ENCODE measurements at regions not wholly inside any gene's neighbourhood (a gene's known extent, or its start where the extent isn't known, plus 50 kb on each side); places are given as distances from the start of the nearest gene placed in this dataset.

- DNase-seq (ENCODE audit: low spot score in 2 of 2) (no peak), ATAC-seq (no peak)
- no peaks in the 10 kb centered on the region for H3K36me3 Mint-ChIP-seq
- no peak overlapping the region for H3K27ac Mint-ChIP-seq
- H3K9me3 Mint-ChIP-seq: no peaks in the 10 kb centered on the region
Measured at GRCh38 chr20:20872428-20872827, 160.0 kb upstream of the RALGAPA2 start.

- ATAC-seq (no peak), DNase-seq (ENCODE audit: low spot score in 2 of 2) (no peak)
- Mint-ChIP-seq H3K27ac (no peak overlapping the region), H3K36me3 (no peaks in the 10 kb centered on the region), H3K9me3 (no peaks in the 10 kb centered on the region)
Measured at GRCh38 chr20:20869161-20869775, 156.8 kb upstream of the RALGAPA2 start.

- Mint-ChIP-seq H3K9me3 (no peaks in the 10 kb centered on the region), H3K27ac (no peak overlapping the region), H3K36me3 (no peaks in the 10 kb centered on the region)
- ATAC-seq: no peak
- DNase-seq (ENCODE audit: low spot score in 2 of 2): no peak
Measured at GRCh38 chr20:20864351-20865096, 152.1 kb upstream of the RALGAPA2 start.

GRCh38 chr20:20860078-20860806, 147.8 kb upstream of the RALGAPA2 start:
- ATAC-seq (peak; percentile 84 to 87), DNase-seq (ENCODE audit: low spot score in 2 of 2) (peak; percentile 60 to 94)
- no peaks in the 10 kb centered on the region for H3K9me3 Mint-ChIP-seq
- H3K36me3 Mint-ChIP-seq: no peaks in the 10 kb centered on the region
- H3K27ac Mint-ChIP-seq: no peak overlapping the region

- Mint-ChIP-seq H3K36me3 (no peaks in the 10 kb centered on the region), H3K27ac (no peak overlapping the region), H3K9me3 (no peaks in the 10 kb centered on the region)
- no peak for ATAC-seq
- no peak for DNase-seq (ENCODE audit: low spot score in 2 of 2)
Measured at GRCh38 chr20:20859510-20859909, 147.1 kb upstream of the RALGAPA2 start.

- no peaks in the 10 kb centered on the region for H3K9me3 Mint-ChIP-seq
Measured at GRCh38 chr20:20856956-20857355, 144.5 kb upstream of the RALGAPA2 start.

GRCh38 chr20:20856306-20856705, 143.9 kb upstream of the RALGAPA2 start:
- DNase-seq (ENCODE audit: low spot score in 2 of 2) (no peak), ATAC-seq (no peak)
- Mint-ChIP-seq H3K27ac (no peak overlapping the region), H3K9me3 (no peaks in the 10 kb centered on the region), H3K36me3 (no peaks in the 10 kb centered on the region)

More at GRCh38 chr20:20856956-20857355, 144.5 kb upstream of the RALGAPA2 start:
- H3K36me3 Mint-ChIP-seq: no peaks in the 10 kb centered on the region
- H3K27ac Mint-ChIP-seq: no peak overlapping the region
- DNase-seq (ENCODE audit: low spot score in 2 of 2) (no peak), ATAC-seq (no peak)

- DNase-seq (ENCODE audit: low spot score in 2 of 2) (no peak), ATAC-seq (no peak)
- no peaks in the 10 kb centered on the region for H3K36me3 Mint-ChIP-seq
- no peaks in the 10 kb centered on the region for H3K9me3 Mint-ChIP-seq
- H3K27ac Mint-ChIP-seq: no peak overlapping the region
Measured at GRCh38 chr20:20851385-20851784, 138.9 kb upstream of the RALGAPA2 start.

GRCh38 chr20:20850407-20850806, 138.0 kb upstream of the RALGAPA2 start:
- no peak for ATAC-seq
- Mint-ChIP-seq H3K27ac (no peak overlapping the region), H3K9me3 (no peaks in the 10 kb centered on the region), H3K36me3 (no peaks in the 10 kb centered on the region)
- DNase-seq (ENCODE audit: low spot score in 2 of 2): no peak

GRCh38 chr20:20849161-20849560, 136.7 kb upstream of the RALGAPA2 start:
- no peaks in the 10 kb centered on the region for H3K36me3 Mint-ChIP-seq
- no peak for ATAC-seq
- no peaks in the 10 kb centered on the region for H3K9me3 Mint-ChIP-seq
- H3K27ac Mint-ChIP-seq: no peak overlapping the region
- DNase-seq (ENCODE audit: low spot score in 2 of 2): no peak

GRCh38 chr20:20847814-20848213, 135.4 kb upstream of the RALGAPA2 start:
- peak overlapping the region in 1 of 2 donors; percentile 44 for H3K27ac Mint-ChIP-seq
- H3K9me3 Mint-ChIP-seq: no peaks in the 10 kb centered on the region
- H3K36me3 Mint-ChIP-seq: no peaks in the 10 kb centered on the region
- ATAC-seq: no peak
- DNase-seq (ENCODE audit: low spot score in 2 of 2): no peak

GRCh38 chr20:20843982-20844381, 131.5 kb upstream of the RALGAPA2 start:
- no peak for ATAC-seq
- Mint-ChIP-seq H3K9me3 (no peaks in the 10 kb centered on the region), H3K27ac (no peak overlapping the region), H3K36me3 (no peaks in the 10 kb centered on the region)
- no peak for DNase-seq (ENCODE audit: low spot score in 2 of 2)

GRCh38 chr20:20839771-20840170, 127.3 kb upstream of the RALGAPA2 start:
- no peaks in the 10 kb centered on the region for H3K36me3 Mint-ChIP-seq
- ATAC-seq (no peak), DNase-seq (ENCODE audit: low spot score in 2 of 2) (no peak)
- peak overlapping the region in 1 of 2 donors; percentile 29 for H3K27ac Mint-ChIP-seq
- no peaks in the 10 kb centered on the region for H3K9me3 Mint-ChIP-seq

- peak in 1 of 2 donors; percentile 49 for DNase-seq (ENCODE audit: low spot score in 2 of 2)
- ATAC-seq: peak in 1 of 2 donors; percentile 53
- no peak overlapping the region for H3K27ac Mint-ChIP-seq
- no peaks in the 10 kb centered on the region for H3K9me3 Mint-ChIP-seq
- no peaks in the 10 kb centered on the region for H3K36me3 Mint-ChIP-seq
Measured at GRCh38 chr20:20837574-20838021, 125.2 kb upstream of the RALGAPA2 start.

GRCh38 chr20:20836836-20837235, 124.4 kb upstream of the RALGAPA2 start:
- no peak for DNase-seq (ENCODE audit: low spot score in 2 of 2)
- H3K36me3 Mint-ChIP-seq: no peaks in the 10 kb centered on the region
- no peak for ATAC-seq
- no peak overlapping the region for H3K27ac Mint-ChIP-seq
- H3K9me3 Mint-ChIP-seq: no peaks in the 10 kb centered on the region

- Mint-ChIP-seq H3K36me3 (no peaks in the 10 kb centered on the region), H3K27ac (no peak overlapping the region), H3K9me3 (no peaks in the 10 kb centered on the region)
- DNase-seq (ENCODE audit: low spot score in 2 of 2) (no peak), ATAC-seq (no peak)
Measured at GRCh38 chr20:20835897-20836296, 123.5 kb upstream of the RALGAPA2 start.

GRCh38 chr20:20834008-20834407, 121.6 kb upstream of the RALGAPA2 start:
- DNase-seq (ENCODE audit: low spot score in 2 of 2) (no peak), ATAC-seq (no peak)
- Mint-ChIP-seq H3K36me3 (no peaks in the 10 kb centered on the region), H3K27ac (no peak overlapping the region), H3K9me3 (no peaks in the 10 kb centered on the region)
